SK-N-SH (cell line): ENCODE measurements at regions not wholly inside any gene's neighbourhood (a gene's known extent, or its start where the extent isn't known, plus 50 kb on each side); places are given as distances from the start of the nearest gene placed in this dataset.

ENCODE experiments used
- GABPA ChIP-seq: IDR thresholded peaks from 2 replicates; pipeline ENCODE4 v1.4.0; 2012; ENCODE audit warnings: low read depth, mild to moderate bottlenecking
- MXI1 ChIP-seq: IDR thresholded peaks from 2 replicates; pipeline ENCODE4 v1.6.1; 2012; ENCODE audit warnings: mild to moderate bottlenecking, low read depth, low read length, improper control_type of control experiment
- SIN3A ChIP-seq: IDR thresholded peaks from 2 replicates; pipeline ENCODE4 v1.6.1; 2012; ENCODE audit warnings: low read depth, mild to moderate bottlenecking, low read length, moderate library complexity, borderline replicate concordance
- USF1 ChIP-seq: IDR thresholded peaks from 2 replicates; pipeline ENCODE4 v1.4.0; 2012; ENCODE audit warnings: low read depth, borderline replicate concordance
- USF2 ChIP-seq: fragments of 150-350 bp; IDR thresholded peaks from 2 replicates; pipeline ENCODE4 v1.6.1; 2017; ENCODE audit warnings: antibody characterized with exemption, low read length, low read depth, borderline replicate concordance
- TF ChIP-seq, protein P1 (sequence below): fragments of 200-600 bp; sonication (generic); IDR thresholded peaks from 2 replicates; pipeline ENCODE4 v1.6.1; 2017; ENCODE audit warnings: antibody characterized with exemption, mild to moderate bottlenecking, moderate library complexity

GRCh38 chr17:55961386-55961785 lies 191.9 kb upstream of the ANKFN1 start:
- TF ChIP-seq GABPA: no peak
- TF ChIP-seq, protein P1, sequence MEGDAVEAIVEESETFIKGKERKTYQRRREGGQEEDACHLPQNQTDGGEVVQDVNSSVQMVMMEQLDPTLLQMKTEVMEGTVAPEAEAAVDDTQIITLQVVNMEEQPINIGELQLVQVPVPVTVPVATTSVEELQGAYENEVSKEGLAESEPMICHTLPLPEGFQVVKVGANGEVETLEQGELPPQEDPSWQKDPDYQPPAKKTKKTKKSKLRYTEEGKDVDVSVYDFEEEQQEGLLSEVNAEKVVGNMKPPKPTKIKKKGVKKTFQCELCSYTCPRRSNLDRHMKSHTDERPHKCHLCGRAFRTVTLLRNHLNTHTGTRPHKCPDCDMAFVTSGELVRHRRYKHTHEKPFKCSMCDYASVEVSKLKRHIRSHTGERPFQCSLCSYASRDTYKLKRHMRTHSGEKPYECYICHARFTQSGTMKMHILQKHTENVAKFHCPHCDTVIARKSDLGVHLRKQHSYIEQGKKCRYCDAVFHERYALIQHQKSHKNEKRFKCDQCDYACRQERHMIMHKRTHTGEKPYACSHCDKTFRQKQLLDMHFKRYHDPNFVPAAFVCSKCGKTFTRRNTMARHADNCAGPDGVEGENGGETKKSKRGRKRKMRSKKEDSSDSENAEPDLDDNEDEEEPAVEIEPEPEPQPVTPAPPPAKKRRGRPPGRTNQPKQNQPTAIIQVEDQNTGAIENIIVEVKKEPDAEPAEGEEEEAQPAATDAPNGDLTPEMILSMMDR: no peak
- no peak for TF ChIP-seq USF2
- no peak for TF ChIP-seq SIN3A
- TF ChIP-seq USF1: no peak
- no peak for TF ChIP-seq MXI1
